T47D (cell line): ENCODE measurements at regions not wholly inside any gene's neighbourhood (a gene's known extent, or its start where the extent isn't known, plus 50 kb on each side); places are given as distances from the start of the nearest gene placed in this dataset.
"Not testable (repeated sequence)": the region's sequence is repeated elsewhere in the genome, so short reads cannot be mapped to it uniquely, and the experiment has no call there.

Source experiments
- DNase-seq, 2 experiments: peaks; one replicate each; pipeline versions ENCODE4 v3.0.0 to v3.0.0-alpha.2; 2011 to 2012; ENCODE audit warnings: low read depth in 1 of 2, low spot score in 1 of 2
- JUND ChIP-seq: IDR thresholded peaks from 2 replicates; pipeline ENCODE4 v1.6.1; 2012; ENCODE audit warnings: low read depth
- in situ Hi-C: cut with HindIII; loops from 2 replicates; pipeline ENCODE4 v1.10.0; 2016; ENCODE audit warnings: low sequenced_read_pairs, low pct_unique_long_range_greater_than_20kb

DNA sequence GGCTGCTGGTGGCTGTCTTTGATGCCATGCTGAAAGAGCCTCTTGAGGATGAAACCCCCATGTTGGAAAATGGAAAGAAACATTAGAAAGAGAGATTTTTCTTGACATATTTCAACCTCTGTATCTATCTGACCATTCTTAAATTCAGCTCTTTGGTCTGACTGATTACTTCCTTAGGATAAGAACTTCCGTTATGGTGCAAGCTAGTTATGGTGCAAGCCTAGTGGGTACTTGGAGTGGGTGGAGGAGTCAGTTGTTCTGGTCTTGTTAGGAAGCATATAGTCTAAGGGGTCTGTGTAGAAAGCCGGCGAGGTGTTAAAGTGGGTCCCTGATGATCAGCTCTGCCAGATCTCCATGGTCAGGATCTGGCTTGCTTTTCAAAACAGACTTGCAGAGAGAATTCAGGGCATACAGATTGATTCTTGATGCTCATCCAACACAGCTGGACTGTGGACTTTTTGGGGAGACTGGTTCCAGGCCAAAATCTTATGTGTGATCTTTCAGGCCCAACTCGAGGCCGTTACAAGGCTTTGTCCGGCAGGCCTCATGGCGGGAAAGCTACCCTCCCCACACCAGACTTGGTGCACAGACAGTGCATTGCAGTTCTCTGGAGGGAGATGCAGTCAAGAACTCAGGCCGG, 82.8 kb upstream of the BOD1L1 start:
- no peak for TF ChIP-seq JUND
- in situ Hi-C loops, result no loop called here
- DNase-seq, result no peak

DNA sequence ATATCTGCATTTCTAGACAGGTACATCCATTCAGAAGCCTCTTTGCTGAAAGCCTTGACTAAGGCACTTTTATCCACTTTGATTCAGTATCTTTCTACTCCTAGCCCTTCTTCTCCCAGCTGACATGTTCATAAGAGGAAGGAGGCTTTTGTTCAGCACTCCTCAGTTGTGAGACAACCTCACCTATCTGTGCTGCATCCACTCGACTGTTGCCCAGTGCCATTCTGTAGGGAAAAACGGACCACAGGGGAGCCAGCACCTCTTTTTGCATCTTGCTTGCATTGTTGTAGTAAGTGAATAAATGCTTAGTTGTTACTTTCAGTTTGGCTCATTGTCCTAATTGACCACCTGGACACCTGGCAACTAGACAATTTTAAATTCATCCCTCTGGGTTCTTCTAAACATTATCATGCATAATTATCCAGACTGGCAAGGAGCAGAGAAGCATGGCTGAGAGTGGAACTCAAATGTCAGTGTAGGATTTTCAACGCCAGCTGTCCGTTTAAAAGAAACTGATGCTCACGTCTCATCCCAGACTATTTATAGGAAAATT, 83.8 kb upstream of the BOD1L1 start:
- in situ Hi-C loops, result no loop called here
- no peak for TF ChIP-seq JUND
- no peak for DNase-seq

DNA sequence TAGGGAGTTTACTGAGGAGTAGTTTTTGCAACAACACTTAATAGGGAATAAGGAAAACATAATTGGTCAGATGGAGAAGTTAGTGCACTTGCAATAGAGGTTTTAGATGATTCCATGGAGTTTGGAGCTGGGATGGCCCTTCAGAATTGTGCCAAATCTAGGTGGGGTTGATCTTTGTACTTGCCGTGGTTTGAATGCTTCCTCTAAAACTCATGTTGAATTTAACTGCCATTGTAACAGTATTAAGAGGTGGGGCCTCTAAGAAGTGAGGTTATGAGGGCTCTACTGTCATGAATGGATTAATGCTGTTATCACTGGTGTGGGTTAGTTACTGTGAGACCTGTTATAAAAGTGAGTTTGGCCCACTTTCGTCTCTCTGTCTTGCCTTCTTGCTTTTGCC, 94.4 kb upstream of the BOD1L1 start:
- DNase-seq, result no peak
- in situ Hi-C loops, result no loop called here
- no peak for TF ChIP-seq JUND

DNA sequence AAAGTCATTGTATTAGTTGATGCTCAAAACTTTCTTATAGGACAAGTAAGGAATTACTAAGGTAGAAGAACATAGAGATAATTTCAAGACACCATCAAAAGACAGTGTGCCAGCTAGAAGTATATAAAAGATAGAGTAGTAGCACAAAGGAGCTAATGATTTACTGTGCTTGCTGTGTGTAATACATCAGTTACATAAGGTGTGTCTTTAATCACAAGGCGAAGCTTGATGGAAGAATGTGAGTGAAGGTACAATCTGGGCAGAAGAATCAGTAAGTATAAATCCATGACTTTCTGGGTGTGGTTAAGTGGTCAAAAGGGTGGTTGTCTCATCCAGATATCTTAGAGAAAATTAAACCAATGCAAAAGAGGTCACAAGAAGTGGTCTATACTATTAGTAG, 95.1 kb upstream of the BOD1L1 start:
- TF ChIP-seq JUND, result no peak
- in situ Hi-C loops, result no loop called here
- DNase-seq, result no peak

DNA sequence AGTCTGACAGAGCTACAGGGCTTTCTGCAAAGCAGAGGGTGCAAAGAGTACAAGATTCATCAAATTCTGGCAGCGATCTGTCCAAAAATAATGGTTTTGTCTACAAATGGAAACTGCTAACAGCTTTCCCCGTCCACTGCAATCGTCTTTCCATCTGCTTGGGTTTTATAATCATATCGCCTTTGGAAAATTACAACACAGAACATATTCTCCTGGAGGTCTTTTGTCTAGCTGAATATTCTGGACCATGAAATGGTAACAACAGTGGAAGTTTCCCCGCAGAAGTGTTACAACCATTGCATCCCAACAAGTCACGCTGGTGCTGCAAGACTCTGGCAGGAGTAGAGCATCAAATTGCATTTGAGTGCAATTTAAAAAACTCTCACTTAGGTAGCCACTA, 101.2 kb upstream of the BOD1L1 start:
- in situ Hi-C loops, result no loop called here
- DNase-seq, result no peak
- TF ChIP-seq JUND, result no peak

DNA sequence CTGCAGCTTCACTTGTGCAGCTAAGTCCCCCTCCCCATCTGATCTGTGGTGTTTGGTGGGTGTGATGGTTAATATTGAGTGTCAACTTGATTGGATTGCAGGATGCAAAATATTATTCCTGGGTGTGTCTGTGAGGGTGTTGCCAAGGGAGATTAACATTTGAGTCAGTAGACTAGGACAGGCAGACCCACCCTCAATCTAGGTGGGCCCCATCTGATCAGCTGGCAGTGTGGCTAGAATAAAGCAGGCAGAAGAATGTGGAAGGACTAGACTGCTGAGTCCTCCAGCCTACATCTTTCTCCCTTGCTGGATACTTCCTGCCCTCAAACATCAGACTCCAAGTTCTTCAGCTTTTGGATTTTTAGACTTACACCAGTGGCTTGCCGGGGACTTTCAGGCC, 103.5 kb upstream of the BOD1L1 start:
- DNase-seq, result no peak
- in situ Hi-C loops, result no loop called here
- TF ChIP-seq JUND, result no peak

DNA sequence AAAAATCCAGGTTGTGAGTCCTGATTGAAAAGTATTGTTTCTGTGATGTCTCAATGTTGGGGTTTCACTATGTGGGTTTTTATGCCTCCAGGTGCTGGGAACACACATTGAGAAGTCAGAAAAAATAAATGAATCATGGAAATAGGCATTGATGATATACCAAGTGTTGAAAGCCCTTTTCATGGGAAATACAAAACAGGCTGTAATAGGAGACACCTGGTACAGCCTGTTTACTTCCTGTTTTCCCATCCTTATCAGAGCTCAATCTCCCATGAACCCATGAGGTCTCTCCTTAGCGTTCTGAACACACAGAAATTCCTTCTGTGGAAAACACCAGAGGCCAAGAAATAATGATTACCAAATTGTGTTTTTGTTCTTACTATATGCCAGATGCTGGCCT, 106.3 kb upstream of the BOD1L1 start:
- TF ChIP-seq JUND, result no peak
- in situ Hi-C loops, result no loop called here

DNA sequence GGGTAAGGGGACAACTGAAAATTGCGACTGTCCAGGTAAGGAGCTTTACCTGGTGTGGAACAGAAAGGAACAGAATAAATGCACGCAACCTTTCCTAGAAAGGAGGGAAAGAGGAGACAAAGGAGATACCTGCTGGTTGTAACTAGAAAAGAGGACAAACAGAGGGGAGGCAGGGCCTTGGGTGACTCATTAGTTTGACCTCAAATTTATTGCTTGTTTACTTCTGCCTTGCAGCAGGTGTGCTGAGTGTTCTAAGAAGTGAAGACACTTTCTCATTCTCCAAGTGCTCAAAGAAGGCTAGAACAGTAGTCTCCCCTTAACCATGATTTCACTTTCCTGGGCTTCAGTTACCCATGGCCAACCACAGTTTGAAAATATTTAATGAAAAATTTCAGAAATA, 123.1 kb upstream of the BOD1L1 start:
- no peak for TF ChIP-seq JUND
- in situ Hi-C loops, result no loop called here
- DNase-seq, result no peak

More for the DNA sequence above, 106.3 kb upstream of the BOD1L1 start:
- DNase-seq, result no peak

DNA sequence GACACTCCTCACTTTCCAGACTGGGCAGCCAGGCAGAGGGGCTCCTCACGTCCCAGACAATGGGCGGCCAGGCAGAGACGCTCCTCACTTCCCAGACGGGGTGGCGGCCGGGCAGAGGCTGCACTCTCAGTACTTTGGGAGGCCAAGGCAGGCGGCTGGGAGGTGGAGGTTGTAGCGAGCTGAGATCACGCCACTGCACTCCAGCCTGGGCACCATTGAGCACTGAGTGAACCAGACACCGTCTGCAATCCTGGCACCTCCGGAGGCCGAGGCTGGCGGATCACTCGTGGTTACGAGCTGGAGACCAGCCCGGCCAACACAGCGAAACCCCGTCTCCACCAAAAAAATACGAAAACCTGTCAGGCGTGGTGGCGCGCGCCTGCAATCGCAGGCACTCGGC, 134.1 kb upstream of the BOD1L1 start:
- in situ Hi-C loops, DNase-seq: not testable (repeated sequence)

DNA sequence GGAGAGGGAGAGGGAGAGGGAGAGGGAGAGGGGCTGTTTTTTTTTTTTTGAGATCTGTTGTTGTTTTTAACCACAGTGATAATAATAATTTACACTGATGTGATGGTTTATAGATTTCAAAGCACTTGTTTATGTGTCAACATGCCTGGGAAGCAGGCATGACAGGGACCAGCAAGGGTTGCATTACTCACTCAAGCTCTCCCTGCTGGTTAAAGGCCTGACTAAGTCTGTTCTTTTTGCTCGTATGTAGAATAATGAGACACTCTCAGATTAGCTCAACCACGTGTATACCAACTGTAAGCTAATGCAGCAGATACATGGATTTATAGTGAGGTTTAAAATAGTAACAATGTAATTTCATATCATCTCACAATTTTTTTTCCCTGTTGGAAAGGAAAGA, 134.6 kb upstream of the BOD1L1 start:
- no peak for DNase-seq
- no peak for TF ChIP-seq JUND
- in situ Hi-C loops, result no loop called here

DNA sequence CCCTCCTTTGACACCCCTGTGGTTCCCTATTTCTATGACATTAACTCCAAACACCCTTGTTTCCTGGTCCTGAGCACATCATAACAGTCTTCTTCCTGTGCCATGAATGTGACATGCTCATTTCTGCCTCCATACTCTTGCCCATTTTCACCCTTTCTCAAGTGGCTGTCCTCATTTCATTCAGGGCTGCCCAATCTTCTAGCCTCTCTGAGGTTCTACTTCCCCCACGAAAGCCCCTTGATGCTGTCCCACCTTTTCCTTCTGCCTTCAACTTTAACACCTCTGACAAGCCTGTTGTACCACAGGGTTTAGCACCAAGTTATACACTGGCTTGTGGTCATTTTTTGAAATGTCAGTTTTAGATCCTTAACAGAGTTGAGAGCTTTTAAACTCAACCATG, 136.2 kb upstream of the BOD1L1 start:
- in situ Hi-C loops, result no loop called here
- no peak for DNase-seq
- TF ChIP-seq JUND, result no peak

DNA sequence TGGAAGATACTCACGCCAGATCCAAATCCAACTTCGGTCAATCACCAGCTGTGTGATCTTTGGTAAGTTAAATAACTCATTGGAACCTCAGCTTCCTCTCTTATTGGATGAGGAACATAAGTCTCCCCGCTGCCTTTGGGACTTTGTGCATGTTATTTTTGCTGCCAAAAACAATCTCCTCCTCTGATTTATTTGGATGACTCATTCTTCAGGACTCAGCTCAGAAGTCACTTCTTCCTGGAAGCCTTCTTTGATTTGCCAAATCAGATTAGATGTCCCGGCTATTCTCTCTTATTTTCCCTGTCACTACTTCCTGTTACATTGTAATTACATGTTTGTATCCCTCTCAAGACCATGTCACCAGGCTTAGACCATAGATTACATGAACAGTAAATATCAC, 138.0 kb upstream of the BOD1L1 start:
- DNase-seq, result no peak
- in situ Hi-C loops, result no loop called here
- TF ChIP-seq JUND, result no peak

DNA sequence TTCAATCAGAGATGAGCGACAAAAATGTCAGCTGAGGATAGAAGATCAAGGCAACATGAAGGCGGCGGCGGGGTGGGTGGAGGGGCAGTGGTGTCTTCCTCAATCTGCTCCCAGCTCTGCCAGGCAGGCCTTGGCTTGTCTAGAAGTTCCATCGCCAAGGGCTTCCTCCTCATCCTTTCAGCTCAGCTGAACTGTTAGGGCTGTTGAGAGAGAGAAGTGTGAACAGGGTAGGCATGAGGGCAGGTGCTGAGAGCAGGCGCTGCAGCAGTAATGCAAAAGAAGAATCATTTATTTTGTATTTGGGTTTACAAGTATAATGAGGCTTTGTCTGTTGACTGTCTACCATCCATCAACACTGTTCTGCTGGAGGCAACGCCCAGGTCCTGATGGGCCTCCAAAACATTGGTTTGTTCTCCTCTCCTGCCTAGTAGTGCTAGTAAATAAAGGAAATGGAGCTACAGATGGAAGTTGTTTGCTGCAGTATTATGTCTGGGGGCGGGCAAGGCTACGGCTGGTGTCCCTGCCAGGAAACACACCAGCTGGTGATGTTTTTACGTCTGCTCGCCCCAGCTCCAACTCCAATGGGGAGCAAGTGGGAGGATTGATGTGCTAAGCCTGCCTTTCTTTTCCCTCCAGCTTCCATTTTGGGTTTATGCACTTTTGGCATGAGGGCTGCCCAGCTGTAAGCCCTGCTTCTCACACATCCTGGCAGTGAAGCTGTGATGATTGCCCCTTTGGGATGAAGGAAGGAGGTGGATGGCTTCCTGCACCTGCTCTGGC, 139.4 kb upstream of the BOD1L1 start:
- no peak for TF ChIP-seq JUND
- in situ Hi-C loops, result no loop called here
- DNase-seq, result no peak

DNA sequence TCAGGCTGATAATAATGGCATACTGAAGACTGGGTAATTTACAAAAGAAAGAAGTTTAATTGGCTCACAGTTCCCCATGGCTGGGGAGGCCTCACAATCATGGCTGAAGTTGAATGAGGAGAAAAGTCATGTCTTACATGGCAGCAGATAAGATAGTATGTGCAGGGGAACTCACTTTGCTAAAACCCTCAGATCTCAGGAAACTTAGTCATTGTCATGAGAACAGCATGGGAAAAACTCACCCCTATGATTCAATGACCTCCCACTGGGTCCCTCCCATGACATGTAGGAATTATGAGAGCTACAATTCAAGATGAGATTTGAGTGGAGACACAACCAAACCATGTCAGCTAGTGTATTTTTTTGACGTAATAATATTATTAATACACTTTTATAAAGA, 149.8 kb upstream of the BOD1L1 start:
- in situ Hi-C loops, result no loop called here
- TF ChIP-seq JUND, result no peak

More for the DNA sequence above, 149.8 kb upstream of the BOD1L1 start:
- no peak for DNase-seq
